PFSK-1 (cell line): ENCODE measurements at regions not wholly inside any gene's neighbourhood (a gene's known extent, or its start where the extent isn't known, plus 50 kb on each side); places are given as distances from the start of the nearest gene placed in this dataset.

Experiments
- FOXP2 ChIP-seq: optimal IDR thresholded peaks from 2 replicates; pipeline ENCODE3; 2011; ENCODE audit warnings: borderline replicate concordance, control low read depth, inconsistent platforms; ENCODE audit not compliant: insufficient read depth; ENCODE audit errors: extremely low read length, extremely low read depth
- POLR2AphosphoS5 ChIP-seq: IDR thresholded peaks from 2 replicates; pipeline ENCODE4 v1.6.1; 2012; ENCODE audit warnings: low read depth, mild to moderate bottlenecking, control low read depth, low read length, moderate library complexity
- SIN3A ChIP-seq: IDR thresholded peaks from 2 replicates; pipeline ENCODE4 v1.6.1; 2012; ENCODE audit warnings: mild to moderate bottlenecking, low read length, moderate library complexity, borderline replicate concordance; ENCODE audit not compliant: insufficient read depth
- TAF1 ChIP-seq: IDR thresholded peaks from 2 replicates; pipeline ENCODE4 v1.6.1; 2012; ENCODE audit warnings: low read length, control low read depth, borderline replicate concordance; ENCODE audit not compliant: insufficient read depth
- TF ChIP-seq, protein P1 (sequence below), 2 experiments: IDR thresholded peaks; 2 replicates each; pipeline versions ENCODE4 v1.6.1 to v1.8.0; 2011 to 2012; ENCODE audit warnings: low read depth in 2 of 2, low read length in 2 of 2, control low read depth in 1 of 2, inconsistent platforms in 1 of 2, mild to moderate bottlenecking in 1 of 2, moderate library complexity in 1 of 2; ENCODE audit not compliant: insufficient read depth in 1 of 2

DNA sequence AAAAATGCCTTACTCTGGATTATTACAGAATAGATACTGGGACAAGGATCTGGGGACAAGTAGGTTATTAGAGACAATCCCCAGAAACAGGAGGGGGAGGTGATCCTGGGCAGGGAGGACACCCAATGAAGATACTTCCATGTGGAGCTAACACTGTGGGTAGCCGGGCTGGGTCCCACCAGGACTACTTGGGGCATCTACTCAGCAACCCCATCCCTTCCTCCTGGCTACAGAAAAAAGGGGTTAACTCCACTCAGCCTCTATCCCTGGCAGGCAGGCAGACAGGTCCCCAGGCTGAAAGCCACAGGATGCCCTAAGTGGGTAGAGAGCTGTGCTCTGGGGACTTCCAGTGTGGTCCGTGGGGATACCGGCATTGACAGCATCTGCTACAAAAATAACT is 68.0 kb upstream of the NXT1 start:
- no peak for TF ChIP-seq FOXP2
- TF ChIP-seq, protein P1, sequence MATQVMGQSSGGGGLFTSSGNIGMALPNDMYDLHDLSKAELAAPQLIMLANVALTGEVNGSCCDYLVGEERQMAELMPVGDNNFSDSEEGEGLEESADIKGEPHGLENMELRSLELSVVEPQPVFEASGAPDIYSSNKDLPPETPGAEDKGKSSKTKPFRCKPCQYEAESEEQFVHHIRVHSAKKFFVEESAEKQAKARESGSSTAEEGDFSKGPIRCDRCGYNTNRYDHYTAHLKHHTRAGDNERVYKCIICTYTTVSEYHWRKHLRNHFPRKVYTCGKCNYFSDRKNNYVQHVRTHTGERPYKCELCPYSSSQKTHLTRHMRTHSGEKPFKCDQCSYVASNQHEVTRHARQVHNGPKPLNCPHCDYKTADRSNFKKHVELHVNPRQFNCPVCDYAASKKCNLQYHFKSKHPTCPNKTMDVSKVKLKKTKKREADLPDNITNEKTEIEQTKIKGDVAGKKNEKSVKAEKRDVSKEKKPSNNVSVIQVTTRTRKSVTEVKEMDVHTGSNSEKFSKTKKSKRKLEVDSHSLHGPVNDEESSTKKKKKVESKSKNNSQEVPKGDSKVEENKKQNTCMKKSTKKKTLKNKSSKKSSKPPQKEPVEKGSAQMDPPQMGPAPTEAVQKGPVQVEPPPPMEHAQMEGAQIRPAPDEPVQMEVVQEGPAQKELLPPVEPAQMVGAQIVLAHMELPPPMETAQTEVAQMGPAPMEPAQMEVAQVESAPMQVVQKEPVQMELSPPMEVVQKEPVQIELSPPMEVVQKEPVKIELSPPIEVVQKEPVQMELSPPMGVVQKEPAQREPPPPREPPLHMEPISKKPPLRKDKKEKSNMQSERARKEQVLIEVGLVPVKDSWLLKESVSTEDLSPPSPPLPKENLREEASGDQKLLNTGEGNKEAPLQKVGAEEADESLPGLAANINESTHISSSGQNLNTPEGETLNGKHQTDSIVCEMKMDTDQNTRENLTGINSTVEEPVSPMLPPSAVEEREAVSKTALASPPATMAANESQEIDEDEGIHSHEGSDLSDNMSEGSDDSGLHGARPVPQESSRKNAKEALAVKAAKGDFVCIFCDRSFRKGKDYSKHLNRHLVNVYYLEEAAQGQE (IDR thresholded peaks at IDR 0.05; ENCODE audit: insufficient read depth in 1 of 2, low read depth in 2 of 2, low read length in 2 of 2) = no peak
- no peak for TF ChIP-seq POLR2AphosphoS5
- no peak for TF ChIP-seq SIN3A
- no peak for TF ChIP-seq TAF1

DNA sequence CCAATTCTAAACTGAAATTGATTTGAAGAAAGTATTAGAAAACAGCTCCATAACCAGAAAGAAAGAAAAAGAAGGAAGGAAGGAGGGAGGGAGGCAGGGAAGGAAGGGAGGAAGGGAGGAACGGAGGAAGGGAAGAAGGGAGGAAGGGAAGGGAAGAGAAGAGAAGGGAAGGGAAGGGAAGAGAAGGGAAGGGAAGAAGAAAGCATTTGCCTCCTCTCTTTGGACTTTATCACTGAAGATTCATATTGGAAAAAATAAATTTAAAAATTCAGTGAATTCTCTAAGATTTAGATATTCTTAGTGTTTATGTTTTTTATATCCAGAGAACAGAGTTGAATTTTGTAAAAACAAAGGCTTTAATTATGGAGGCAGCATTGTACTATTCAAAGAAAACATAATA is 68.5 kb upstream of the NXT1 start:
- no peak for TF ChIP-seq SIN3A
- TF ChIP-seq, protein P1 (IDR thresholded peaks at IDR 0.05; ENCODE audit: insufficient read depth in 1 of 2, low read depth in 2 of 2, low read length in 2 of 2) = no peak
- TF ChIP-seq TAF1 = no peak
- TF ChIP-seq POLR2AphosphoS5 = no peak
- no peak for TF ChIP-seq FOXP2

DNA sequence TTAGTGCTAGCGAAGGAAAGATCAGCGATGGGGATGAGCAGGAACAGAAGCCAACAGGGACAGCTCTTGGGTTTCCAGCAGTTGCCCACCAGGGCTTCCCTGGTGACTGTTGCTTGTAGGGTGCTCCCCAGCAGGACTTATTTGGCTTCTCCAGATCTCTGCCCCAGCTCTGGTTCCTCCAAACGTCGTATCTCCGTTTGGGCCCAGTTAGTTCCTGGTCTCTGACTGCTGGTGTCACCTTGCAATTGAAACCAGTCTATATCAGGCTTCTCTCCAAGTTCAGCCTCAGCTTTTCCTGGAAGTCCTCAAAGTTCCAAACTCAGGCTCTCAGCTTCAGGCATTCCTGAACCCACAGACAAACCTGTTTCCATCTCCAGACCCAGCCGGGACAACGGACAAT is 70.8 kb upstream of the NXT1 start:
- TF ChIP-seq, protein P1 (IDR thresholded peaks at IDR 0.05; ENCODE audit: insufficient read depth in 1 of 2, low read depth in 2 of 2, low read length in 2 of 2) = no peak
- TF ChIP-seq SIN3A (no peak), TAF1 (no peak), FOXP2 (no peak), POLR2AphosphoS5 (no peak)

DNA sequence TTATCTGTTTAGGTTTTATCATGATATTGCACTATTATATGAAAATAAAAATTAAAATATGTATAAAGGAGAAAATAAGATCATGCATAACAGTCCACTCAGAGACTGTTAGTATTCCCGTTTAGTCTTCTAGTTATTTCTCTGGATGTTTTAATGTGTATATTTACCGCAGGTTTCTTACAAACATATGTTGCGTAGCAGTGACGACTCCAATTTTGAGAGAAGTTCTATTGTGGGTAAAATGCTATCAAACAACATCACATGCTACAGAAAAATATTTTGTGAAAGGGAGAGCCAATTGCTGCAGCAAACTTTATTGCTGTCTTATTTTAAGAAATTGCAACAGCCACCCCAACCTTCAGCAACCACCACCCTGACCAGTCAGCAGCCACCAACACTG is 72.4 kb upstream of the NXT1 start:
- TF ChIP-seq SIN3A = no peak

DNA sequence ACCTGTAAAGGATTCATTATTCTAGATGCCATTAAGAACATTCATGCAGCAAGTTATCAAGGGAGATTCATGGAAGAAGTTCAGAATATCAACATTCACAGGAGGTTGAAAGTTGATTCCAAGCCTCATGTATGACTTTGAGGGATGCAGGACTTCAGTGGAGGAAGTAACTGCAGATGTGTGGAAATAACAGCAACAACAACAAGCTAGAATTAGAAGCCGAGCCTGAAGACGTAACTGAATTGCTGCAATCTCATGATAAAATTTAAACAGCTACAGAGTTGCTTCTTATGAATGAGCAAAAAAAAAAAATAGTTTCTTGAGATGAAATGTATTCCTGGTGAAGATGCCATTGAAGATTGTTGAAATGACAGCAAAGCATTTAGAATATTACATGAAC is 73.3 kb upstream of the NXT1 start:
- TF ChIP-seq POLR2AphosphoS5 (no peak), FOXP2 (no peak), TAF1 (no peak), SIN3A (no peak)
- TF ChIP-seq, protein P1 (IDR thresholded peaks at IDR 0.05; ENCODE audit: insufficient read depth in 1 of 2, low read depth in 2 of 2, low read length in 2 of 2) = no peak
